Natural killer cell (primary cell): ENCODE measurements at regions not wholly inside any gene's neighbourhood (a gene's known extent, or its start where the extent isn't known, plus 50 kb on each side); places are given as distances from the start of the nearest gene placed in this dataset.

ENCODE experiments used
- ATAC-seq, 3 donors: fragments of 150-1000 bp in 2 of 3; fragments of 200-7000 bp in 1 of 3; cut with Tn5 transposase; 1 replicate in 1 of 3; 2 replicates in 2 of 3; pipeline ENCODE4 v1.10.0; 2021; ENCODE audit warnings: mild to moderate bottlenecking in 2 of 3, moderate library complexity in 2 of 3
- DNase-seq, 2 donors: peaks; one replicate each; pipeline versions ENCODE4 v3.0.0 to v3.0.0-alpha.2; 2013 to 2021; ENCODE audit warnings: mixed read lengths in 1 of 2
- H3K27ac ChIP-seq: one replicate; pipeline ENCODE4 v1.5.1; 2013; ENCODE audit warnings: mild to moderate bottlenecking, low read length
- H3K27me3 ChIP-seq: one replicate; pipeline ENCODE4 v1.6.1; 2013; ENCODE audit warnings: low read length; ENCODE audit not compliant: control insufficient read depth, insufficient read depth
- H3K36me3 ChIP-seq: one replicate; pipeline ENCODE4 v1.6.1; 2013; ENCODE audit warnings: low read length; ENCODE audit not compliant: control insufficient read depth, insufficient read depth
- H3K4me1 ChIP-seq: one replicate; pipeline ENCODE4 v1.6.1; 2013; ENCODE audit warnings: low read length; ENCODE audit not compliant: control insufficient read depth, insufficient read depth
- H3K4me3 ChIP-seq: one replicate; pipeline ENCODE4 v1.5.1; 2013; ENCODE audit warnings: low read length
- H3K9me3 ChIP-seq: one replicate; pipeline ENCODE4 v1.6.1; 2013; ENCODE audit warnings: low read length; ENCODE audit not compliant: control insufficient read depth, insufficient read depth
- H3K27ac Mint-ChIP-seq, 2 donors: one replicate each; pipeline ENCODE4 v1.8.0; 2022; ENCODE audit warnings: mild to moderate bottlenecking in 2 of 2, mixed read lengths in 2 of 2, moderate library complexity in 1 of 2
- H3K27me3 Mint-ChIP-seq, 2 donors: one replicate each; pipeline ENCODE4 v1.8.0; 2022; ENCODE audit warnings: low read depth in 2 of 2, mixed read lengths in 2 of 2
- H3K36me3 Mint-ChIP-seq: one replicate; pipeline ENCODE4 v1.8.0; 2022; ENCODE audit warnings: mixed read lengths
- H3K4me1 Mint-ChIP-seq, 2 donors: one replicate each; pipeline ENCODE4 v1.8.0; 2022; ENCODE audit warnings: mixed read lengths in 2 of 2
- H3K4me3 Mint-ChIP-seq: one replicate; pipeline ENCODE4 v1.8.0; 2022; ENCODE audit warnings: mild to moderate bottlenecking, moderate library complexity, mixed read lengths
- H3K9me3 Mint-ChIP-seq, 2 donors: one replicate each; pipeline ENCODE4 v1.8.0; 2022; ENCODE audit warnings: mixed read lengths in 2 of 2
- CTCF ChIP-seq: fragments of 200-600 bp; IDR thresholded peaks from one replicate; pipeline ENCODE4 v1.8.0; 2022; ENCODE audit warnings: antibody characterized with exemption
- WGBS: methylation state at CpG from one replicate; pipeline ENCODE4 v1.1.7; 2013; ENCODE audit warnings: missing lambda C conversion rate; ENCODE audit not compliant: insufficient coverage; 5-methylcytosine and 5-hydroxymethylcytosine counted together
- intact Hi-C: fragments of 100-400 bp; cut with micrococcal nuclease; formaldehyde crosslinking; loops from one replicate; pipeline ENCODE4 v1.14.2; 2022

GRCh38 chr20:39946053-39946810, 742.8 kb downstream of the MAFB start:
- no peaks in the 10 kb centered on the region for H3K27me3 ChIP-seq
- intact Hi-C loops, result no loop called here
- 61% methylated on average over 4 of the region's 5 CpGs for WGBS
- H3K36me3 ChIP-seq, result no peaks in the 10 kb centered on the region
- Mint-ChIP-seq H3K9me3 (peaks cover 0 to 3% of the 10 kb centered on the region in 2 donors), H3K27me3 (peaks cover 0 to 9% of the 10 kb centered on the region in 2 donors), H3K4me3 (no peak overlapping the region), H3K27ac (no peak overlapping the region), H3K36me3 (no peaks in the 10 kb centered on the region), H3K4me1 (no peaks in the 10 kb centered on the region)
- no peak for DNase-seq
- H3K4me3 ChIP-seq, result no peak overlapping the region
- no peaks in the 10 kb centered on the region for H3K4me1 ChIP-seq
- TF ChIP-seq CTCF, result no peak
- no peaks in the 10 kb centered on the region for H3K9me3 ChIP-seq
- no peak for ATAC-seq
- no peak overlapping the region for H3K27ac ChIP-seq

GRCh38 chr20:39944861-39945260, 744.2 kb downstream of the MAFB start:
- DNase-seq (no peak), ATAC-seq (no peak)
- Histone ChIP-seq H3K27ac (no peak overlapping the region), H3K36me3 (no peaks in the 10 kb centered on the region), H3K27me3 (no peaks in the 10 kb centered on the region), H3K4me1 (no peaks in the 10 kb centered on the region), H3K4me3 (no peak overlapping the region), H3K9me3 (no peaks in the 10 kb centered on the region)
- no peak for TF ChIP-seq CTCF
- Mint-ChIP-seq H3K4me1 (no peaks in the 10 kb centered on the region), H3K4me3 (no peak overlapping the region), H3K27me3 (peaks cover 0 to 8% of the 10 kb centered on the region in 2 donors), H3K9me3 (peaks cover 0 to 4% of the 10 kb centered on the region in 2 donors), H3K36me3 (no peaks in the 10 kb centered on the region), H3K27ac (no peak overlapping the region)
- intact Hi-C loops, result no loop called here

GRCh38 chr20:39943336-39943735, 745.7 kb downstream of the MAFB start:
- ATAC-seq (no peak), DNase-seq (no peak)
- no peaks in the 10 kb centered on the region for H3K4me1 Mint-ChIP-seq
- H3K36me3 ChIP-seq, result no peaks in the 10 kb centered on the region
- intact Hi-C loops, result no loop called here
- H3K4me1 ChIP-seq, result no peaks in the 10 kb centered on the region
- no peaks in the 10 kb centered on the region for H3K9me3 ChIP-seq
- H3K27me3 ChIP-seq, result no peaks in the 10 kb centered on the region
- no peak for TF ChIP-seq CTCF
- no peaks in the 10 kb centered on the region for H3K36me3 Mint-ChIP-seq
- H3K9me3 Mint-ChIP-seq, result peaks cover 0 to 8% of the 10 kb centered on the region in 2 donors
- no peaks in the 10 kb centered on the region for H3K27me3 Mint-ChIP-seq
- no peak overlapping the region for H3K4me3 ChIP-seq
- WGBS, result 88% methylated on average over 6 of the region's 6 CpGs
- no peak overlapping the region for H3K27ac Mint-ChIP-seq
- H3K4me3 Mint-ChIP-seq, result no peak overlapping the region
- no peak overlapping the region for H3K27ac ChIP-seq

GRCh38 chr20:39941245-39941644, 747.8 kb downstream of the MAFB start:
- no peak overlapping the region for H3K27ac ChIP-seq
- H3K36me3 ChIP-seq, result no peaks in the 10 kb centered on the region
- H3K9me3 ChIP-seq, result peaks cover 2% of the 10 kb centered on the region
- peaks cover 4 to 11% of the 10 kb centered on the region in 2 donors for H3K9me3 Mint-ChIP-seq
- no peaks in the 10 kb centered on the region for H3K27me3 ChIP-seq
- H3K4me1 ChIP-seq, result no peaks in the 10 kb centered on the region
- no peaks in the 10 kb centered on the region for H3K27me3 Mint-ChIP-seq
- H3K27ac Mint-ChIP-seq, result no peak overlapping the region
- DNase-seq, result no peak
- no peak overlapping the region for H3K4me3 ChIP-seq
- TF ChIP-seq CTCF, result no peak
- intact Hi-C loops, result no loop called here
- ATAC-seq, result no peak
- H3K4me1 Mint-ChIP-seq, result no peaks in the 10 kb centered on the region
- WGBS, result 82% methylated on average over 1 of the region's 1 CpG
- H3K36me3 Mint-ChIP-seq, result no peaks in the 10 kb centered on the region
- no peak overlapping the region for H3K4me3 Mint-ChIP-seq
